T-cell (primary cell): ENCODE measurements at regions not wholly inside any gene's neighbourhood (a gene's known extent, or its start where the extent isn't known, plus 50 kb on each side); places are given as distances from the start of the nearest gene placed in this dataset.

Experiments used
- ATAC-seq, 4 experiments: fragments of 200-7000 bp in 3 of 4; fragments of 150-1000 bp in 1 of 4; cut with Tn5 transposase; replicated peaks in 1 of 4; 1 replicate in 3 of 4; 2 replicates in 1 of 4; pipeline ENCODE4 v1.10.0; 2021; ENCODE audit warnings: moderate library complexity in 3 of 4, mild to moderate bottlenecking in 2 of 4, moderate number of reproducible peaks in 1 of 4
- CTCF ChIA-PET, 2 donors: fragments of 300-600 bp; sonication (Branson Sonifier 250); formaldehyde crosslinking; loops; one replicate each; lab custom pipeline; 2022; ENCODE audit warnings: antibody characterized with exemption in 2 of 2; lab: Charles Lee
- POLR2A ChIA-PET, 2 donors: fragments of 300-600 bp; sonication (Branson Sonifier 250); formaldehyde crosslinking; loops; one replicate each; lab custom pipeline; 2022; ENCODE audit warnings: antibody characterized with exemption in 2 of 2; lab: Charles Lee
- DNase-seq, 35 experiments: peaks; one replicate each; pipeline versions ENCODE4 v3.0.0 to v3.0.0-alpha.2; 2013 to 2023
- H3K27ac ChIP-seq: one replicate; pipeline ENCODE4 v1.5.1; 2013; ENCODE audit warnings: low read length
- H3K27me3 ChIP-seq, 2 experiments: replicated peaks in 1 of 2; 1 replicate in 1 of 2; 2 replicates in 1 of 2; pipeline versions ENCODE4 v1.6.1 to v1.7.0; 2013; ENCODE audit warnings: low read length in 1 of 2, mixed read lengths in 1 of 2; ENCODE audit not compliant: control insufficient read depth in 2 of 2, insufficient read depth in 2 of 2; ENCODE audit errors: extremely low read depth in 1 of 2
- H3K36me3 ChIP-seq, 2 donors: 1 replicate in 1 of 2; 2 replicates in 1 of 2; pipeline versions ENCODE4 v1.6.1 to v1.7.0; 2013; ENCODE audit warnings: low read length in 1 of 2; ENCODE audit not compliant: control insufficient read depth in 2 of 2, insufficient read depth in 1 of 2; ENCODE audit errors: extremely low read depth in 1 of 2
- H3K4me1 ChIP-seq, 2 experiments: 1 replicate in 1 of 2; 2 replicates in 1 of 2; pipeline versions ENCODE4 v1.6.1 to v1.7.0; 2013; ENCODE audit warnings: low read length in 2 of 2, mixed read lengths in 1 of 2; ENCODE audit not compliant: insufficient read depth in 2 of 2, control insufficient read depth in 1 of 2; ENCODE audit errors: extremely low read depth in 1 of 2
- H3K4me3 ChIP-seq, 2 donors: 1 replicate in 1 of 2; 2 replicates in 1 of 2; pipeline versions ENCODE4 v1.5.1 to v1.7.0; 2013; ENCODE audit warnings: mild to moderate bottlenecking in 2 of 2, low read length in 1 of 2, moderate library complexity in 1 of 2; ENCODE audit not compliant: control insufficient read depth in 1 of 2; ENCODE audit errors: extremely low read depth in 1 of 2
- H3K9me3 ChIP-seq: 2 replicates; pipeline ENCODE4 v1.7.0; 2013
- H3K27ac Mint-ChIP-seq, 2 donors: one replicate each; pipeline ENCODE4 v1.8.0; 2020 to 2021; ENCODE audit warnings: mild to moderate bottlenecking in 2 of 2, mixed read lengths in 2 of 2
- H3K27me3 Mint-ChIP-seq, 2 donors: one replicate each; pipeline ENCODE4 v1.8.0; 2021 to 2022; ENCODE audit warnings: mixed read lengths in 2 of 2
- H3K36me3 Mint-ChIP-seq: one replicate; pipeline ENCODE4 v1.8.0; 2021; ENCODE audit warnings: mixed read lengths
- H3K4me1 Mint-ChIP-seq, 3 donors: one replicate each; pipeline ENCODE4 v1.8.0; 2020 to 2022; ENCODE audit warnings: mixed read lengths in 3 of 3, mild to moderate bottlenecking in 1 of 3
- H3K4me3 Mint-ChIP-seq, 3 donors: one replicate each; pipeline ENCODE4 v1.8.0; 2020 to 2022; ENCODE audit warnings: mild to moderate bottlenecking in 3 of 3, mixed read lengths in 3 of 3, moderate library complexity in 3 of 3
- H3K9me3 Mint-ChIP-seq, 3 donors: one replicate each; pipeline ENCODE4 v1.8.0; 2020 to 2022; ENCODE audit warnings: mixed read lengths in 3 of 3
- WGBS: methylation state at CpG from one replicate; pipeline ENCODE4 v1.1.5; 2013; ENCODE audit warnings: missing lambda C conversion rate; ENCODE audit not compliant: insufficient coverage; 5-methylcytosine and 5-hydroxymethylcytosine counted together

- CTCF ChIA-PET = no interaction called here
- H3K36me3 Mint-ChIP-seq = no peaks in the 10 kb centered on the region
- Histone ChIP-seq H3K9me3 (no peaks in the 10 kb centered on the region), H3K27ac (no peak overlapping the region), H3K4me1 (no peaks in the 10 kb centered on the region), H3K36me3 (no peaks in the 10 kb centered on the region), H3K4me3 (no peak overlapping the region), H3K27me3 (no peaks in the 10 kb centered on the region)
- POLR2A ChIA-PET = no interaction called here
- peaks cover 0 to 5% of the 10 kb centered on the region in 2 donors for H3K27me3 Mint-ChIP-seq
- peaks cover 0 to 6% (median 0%) of the 10 kb centered on the region in 3 donors for H3K4me1 Mint-ChIP-seq
- 100% methylated on average over 1 of the region's 10 CpGs for WGBS
- no peak overlapping the region for H3K27ac Mint-ChIP-seq
- ATAC-seq (no peak), DNase-seq (no peak)
- H3K4me3 Mint-ChIP-seq = no peak overlapping the region
- peaks cover 0 to 4% (median 0%) of the 10 kb centered on the region in 3 donors for H3K9me3 Mint-ChIP-seq
These were observed 53.1 kb downstream of the ATXN3L start for GRCh38 chrX:13266641-13267345.

- CTCF ChIA-PET = no interaction called here
- H3K9me3 ChIP-seq = no peaks in the 10 kb centered on the region
- no peak for ATAC-seq
- no peaks in the 10 kb centered on the region for H3K4me1 ChIP-seq
- H3K27ac ChIP-seq = no peak overlapping the region
- peaks cover 0 to 6% of the 10 kb centered on the region in 2 donors for H3K27me3 Mint-ChIP-seq
- no peak for DNase-seq
- H3K4me3 ChIP-seq = no peak overlapping the region
- POLR2A ChIA-PET = interaction anchor here in 1 of 2 donors (0.6 kb wide), 1 partner anchor 159 kb away, joined by 3 read pairs; no protein-coding TSS in a partner anchor
- H3K9me3 Mint-ChIP-seq = peaks cover 0 to 4% (median 0%) of the 10 kb centered on the region in 3 donors
- H3K27ac Mint-ChIP-seq = no peak overlapping the region
- no peaks in the 10 kb centered on the region for H3K27me3 ChIP-seq
- H3K4me1 Mint-ChIP-seq = peaks cover 0 to 6% (median 0%) of the 10 kb centered on the region in 3 donors
- no peaks in the 10 kb centered on the region for H3K36me3 ChIP-seq
- H3K36me3 Mint-ChIP-seq = no peaks in the 10 kb centered on the region
- WGBS = 82% methylated on average over 2 of the region's 4 CpGs
- H3K4me3 Mint-ChIP-seq = no peak overlapping the region
These were observed 54.2 kb downstream of the ATXN3L start for GRCh38 chrX:13265549-13266132.

GRCh38 chrX:13265111-13265510 lies 54.7 kb downstream of the ATXN3L start:
- no peaks in the 10 kb centered on the region for H3K9me3 ChIP-seq
- no peaks in the 10 kb centered on the region for H3K36me3 ChIP-seq
- H3K27ac ChIP-seq = no peak overlapping the region
- no peaks in the 10 kb centered on the region for H3K27me3 ChIP-seq
- H3K4me1 ChIP-seq = no peaks in the 10 kb centered on the region
- ATAC-seq = no peak
- H3K4me1 Mint-ChIP-seq = peaks cover 0 to 6% (median 0%) of the 10 kb centered on the region in 3 donors
- no peak for DNase-seq
- H3K27me3 Mint-ChIP-seq = peaks cover 0 to 11% of the 10 kb centered on the region in 2 donors
- ChIA-PET POLR2A (interaction anchor here in 1 of 2 donors (0.6 kb wide), 1 partner anchor 159 kb away, joined by 3 read pairs; no protein-coding TSS in a partner anchor), CTCF (no interaction called here)
- H3K9me3 Mint-ChIP-seq = peaks cover 0 to 4% (median 0%) of the 10 kb centered on the region in 3 donors
- no peaks in the 10 kb centered on the region for H3K36me3 Mint-ChIP-seq
- WGBS = 100% methylated on average over 1 of the region's 1 CpG
- H3K4me3 Mint-ChIP-seq = no peak overlapping the region
- no peak overlapping the region for H3K4me3 ChIP-seq
- H3K27ac Mint-ChIP-seq = no peak overlapping the region

- no peak overlapping the region for H3K27ac Mint-ChIP-seq
- no peak overlapping the region for H3K27ac ChIP-seq
- no CpG with 5 or more reads among the region's 6 CpGs for WGBS
- no peaks in the 10 kb centered on the region for H3K9me3 ChIP-seq
- ChIA-PET CTCF (interaction anchor here in 1 of 2 donors (0.6 to 0.9 kb wide), 2 partner anchors 311 to 317 kb away, joined by 3 read pairs; no protein-coding TSS in a partner anchor), POLR2A (no interaction called here)
- no peaks in the 10 kb centered on the region for H3K27me3 ChIP-seq
- peaks cover 0 to 6% (median 0%) of the 10 kb centered on the region in 3 donors for H3K4me1 Mint-ChIP-seq
- no peak overlapping the region for H3K4me3 Mint-ChIP-seq
- DNase-seq (no peak), ATAC-seq (no peak)
- no peaks in the 10 kb centered on the region for H3K4me1 ChIP-seq
- H3K9me3 Mint-ChIP-seq = peaks cover 0 to 4% (median 0%) of the 10 kb centered on the region in 3 donors
- no peak overlapping the region for H3K4me3 ChIP-seq
- H3K27me3 Mint-ChIP-seq = peaks cover 0 to 11% of the 10 kb centered on the region in 2 donors
- H3K36me3 ChIP-seq = no peaks in the 10 kb centered on the region
- no peaks in the 10 kb centered on the region for H3K36me3 Mint-ChIP-seq
These were observed 56.1 kb downstream of the ATXN3L start for GRCh38 chrX:13263560-13264251.

- no peak overlapping the region for H3K4me3 Mint-ChIP-seq
- no peak overlapping the region for H3K27ac Mint-ChIP-seq
- H3K4me1 Mint-ChIP-seq = peaks cover 4 to 17% (median 9%) of the 10 kb centered on the region in 3 donors
- peaks cover 0 to 15% of the 10 kb centered on the region in 2 donors for H3K27me3 Mint-ChIP-seq
- no peaks in the 10 kb centered on the region for H3K36me3 Mint-ChIP-seq
- DNase-seq = no peak
- ChIA-PET POLR2A (no interaction called here), CTCF (no interaction called here)
- no peak for ATAC-seq
- WGBS = no CpG with 5 or more reads among the region's 5 CpGs
- H3K4me1 ChIP-seq = no peaks in the 10 kb centered on the region
- H3K9me3 ChIP-seq = no peaks in the 10 kb centered on the region
- H3K4me3 ChIP-seq = no peak overlapping the region
- H3K27me3 ChIP-seq = no peaks in the 10 kb centered on the region
- no peaks in the 10 kb centered on the region for H3K36me3 ChIP-seq
- H3K27ac ChIP-seq = no peak overlapping the region
- peaks cover 0 to 4% (median 0%) of the 10 kb centered on the region in 3 donors for H3K9me3 Mint-ChIP-seq
These were observed 58.5 kb downstream of the ATXN3L start for GRCh38 chrX:13261348-13261747.

GRCh38 chrX:13260598-13260997 lies 59.3 kb downstream of the ATXN3L start:
- Mint-ChIP-seq H3K4me3 (no peak overlapping the region), H3K27me3 (peaks cover 0 to 21% of the 10 kb centered on the region in 2 donors), H3K27ac (no peak overlapping the region), H3K4me1 (peaks cover 4 to 23% (median 13%) of the 10 kb centered on the region in 3 donors), H3K36me3 (no peaks in the 10 kb centered on the region), H3K9me3 (peaks cover 0 to 4% (median 4%) of the 10 kb centered on the region in 3 donors)
- no peak overlapping the region for H3K27ac ChIP-seq
- no peaks in the 10 kb centered on the region for H3K27me3 ChIP-seq
- no peak overlapping the region for H3K4me3 ChIP-seq
- no peak for ATAC-seq
- ChIA-PET POLR2A (no interaction called here), CTCF (no interaction called here)
- no peaks in the 10 kb centered on the region for H3K36me3 ChIP-seq
- WGBS = no CpG with 5 or more reads among the region's 4 CpGs
- no peaks in the 10 kb centered on the region for H3K4me1 ChIP-seq
- no peak for DNase-seq
- no peaks in the 10 kb centered on the region for H3K9me3 ChIP-seq
